ENCODE measurements at regions not wholly inside any gene's neighbourhood (a gene's known extent, or its start where the extent isn't known, plus 50 kb on each side); places are given as distances from the start of the nearest gene placed in this dataset.
A peak's percentile ranks its signal among the peaks of the same experiment; 100 is the strongest.
"Not testable (repeated sequence)": the region's sequence is repeated elsewhere in the genome, so short reads cannot be mapped to it uniquely, and the experiment has no call there.

DNA sequence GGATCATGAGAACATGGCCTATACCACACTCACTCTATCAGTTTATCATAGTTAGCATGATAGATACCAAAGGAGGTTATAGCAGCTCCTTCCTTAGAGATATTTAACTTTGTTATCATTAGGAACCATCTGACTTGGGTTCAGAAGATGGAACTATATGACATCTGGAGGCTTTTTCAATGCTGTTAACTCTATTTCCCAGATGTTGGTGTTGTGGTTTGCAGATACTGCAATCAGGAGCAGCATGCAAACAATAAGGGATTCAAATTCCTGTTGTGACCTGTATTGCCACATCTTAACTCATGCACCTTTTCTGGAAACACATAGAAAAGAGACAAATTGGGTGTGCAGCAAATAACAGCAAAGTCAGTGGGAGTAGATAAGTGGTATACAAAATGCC is 201.7 kb downstream of the NNT start:
- no peak for DNase-seq

DNA sequence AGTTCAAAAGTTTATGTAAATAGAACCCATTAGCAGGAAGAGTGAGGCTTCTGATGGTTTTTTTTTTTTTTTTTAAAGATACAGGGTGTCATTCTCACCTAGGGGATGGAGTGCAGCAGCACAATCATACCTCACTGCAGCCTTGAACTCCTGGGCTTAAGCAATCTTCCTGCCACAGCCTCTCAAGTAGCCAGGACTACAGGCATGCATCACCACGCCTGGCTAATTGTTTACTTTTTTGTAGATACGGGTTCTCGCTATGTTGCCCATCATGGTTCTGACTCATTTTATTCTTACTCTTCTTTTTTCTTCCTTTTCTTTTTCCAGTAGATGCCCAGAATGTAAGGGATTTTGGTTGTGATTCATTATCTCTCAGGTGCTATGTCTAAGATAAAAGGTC is 201.1 kb downstream of the NNT start:
- no peak for DNase-seq

DNA sequence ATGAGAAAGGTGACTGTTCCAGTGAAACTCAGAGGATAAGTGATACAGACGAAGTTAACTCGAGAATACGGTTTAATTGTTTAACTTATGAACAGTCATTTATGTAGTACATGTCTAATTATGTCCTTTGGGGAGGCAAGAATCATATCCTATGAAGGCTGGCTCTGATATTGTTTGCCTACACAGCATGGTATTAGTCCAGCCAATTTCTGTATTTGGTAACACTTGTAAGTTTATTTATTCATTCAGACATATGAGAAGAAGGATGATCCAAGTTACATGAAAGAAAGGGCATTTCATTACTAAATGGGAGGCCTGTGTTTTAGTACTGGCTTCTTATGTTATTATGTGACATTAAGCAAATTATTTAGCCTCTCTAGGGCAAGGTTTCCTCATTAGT is 199.7 kb downstream of the NNT start:
- DNase-seq = no peak

DNA sequence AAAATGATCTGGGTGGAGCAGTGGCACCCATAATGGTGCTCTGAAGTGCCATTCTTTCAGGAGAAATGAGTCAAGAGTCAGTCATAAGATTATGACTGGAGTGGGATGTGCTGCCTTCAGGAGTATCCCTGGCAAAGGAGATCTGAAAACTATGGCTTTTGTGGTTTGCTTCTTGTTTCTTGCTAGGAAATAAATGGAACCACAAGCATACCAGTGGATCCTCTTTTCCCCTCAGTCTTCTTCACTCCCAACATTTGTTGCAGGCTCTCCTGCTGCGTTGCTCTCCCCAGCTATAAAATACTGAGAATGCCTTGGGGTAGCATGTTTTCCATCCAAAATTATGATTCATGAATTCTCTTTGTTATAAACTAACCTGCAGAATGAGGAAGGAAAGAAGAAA is 199.1 kb downstream of the NNT start:
- no peak for DNase-seq

DNA sequence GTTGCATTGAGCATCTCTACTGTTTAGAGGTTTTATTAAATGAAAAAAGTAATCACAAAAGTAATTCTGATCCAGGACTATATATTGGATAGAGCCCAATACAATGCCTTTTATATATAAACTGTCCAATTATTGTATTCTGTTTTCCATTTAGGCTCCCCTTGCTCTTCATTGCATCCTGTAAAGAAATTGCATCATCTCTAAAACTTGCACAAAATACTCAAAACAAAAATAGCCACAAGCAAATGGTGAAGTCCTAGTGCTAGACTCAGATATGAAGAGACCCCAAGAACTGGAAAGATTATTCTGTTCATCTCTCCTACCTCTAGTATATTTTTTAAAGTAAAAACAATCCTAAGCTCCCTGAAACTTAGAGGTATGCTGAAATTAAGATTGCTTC is 195.8 kb downstream of the NNT start:
- DNase-seq = no peak

DNA sequence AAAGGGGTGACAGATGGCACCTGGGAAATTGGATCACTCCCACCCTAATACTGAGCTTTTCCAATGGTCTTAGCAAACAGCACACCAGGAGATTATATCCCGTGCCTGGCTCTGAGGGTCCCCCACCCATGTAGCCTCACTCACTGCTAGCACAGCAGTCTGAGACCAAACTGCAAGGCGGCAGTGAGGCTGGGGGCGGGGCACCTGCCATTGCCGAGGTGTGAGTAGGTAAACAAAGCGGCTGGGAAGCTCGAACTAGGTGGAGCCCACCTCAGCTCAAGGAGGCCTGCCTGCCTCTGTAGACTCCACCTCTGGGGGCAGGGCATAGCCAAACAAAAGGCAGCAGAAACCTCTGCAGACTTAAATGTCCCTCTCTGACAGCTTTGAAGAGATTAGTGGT is 188.9 kb downstream of the NNT start:
- DNase-seq = not testable (repeated sequence)

DNA sequence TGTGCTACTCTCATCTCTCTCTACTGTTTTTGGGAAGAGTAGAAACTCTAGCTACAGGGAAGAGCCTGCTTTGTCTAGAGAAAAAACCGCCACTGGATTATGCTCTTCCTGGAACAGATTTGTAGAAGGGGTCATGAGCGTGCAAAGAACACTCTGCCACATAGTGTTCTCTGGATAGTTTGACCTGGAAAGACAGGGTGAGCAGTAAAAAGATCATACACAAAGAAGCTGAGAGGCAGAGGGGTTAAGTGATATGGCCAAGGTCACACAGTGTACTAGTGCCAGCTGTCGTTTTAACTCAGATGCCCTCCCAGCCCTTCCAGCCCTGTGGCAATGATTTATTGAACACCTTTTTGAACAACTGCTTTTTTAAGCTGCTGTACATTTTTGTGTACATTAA is 182.2 kb downstream of the NNT start:
- no peak for DNase-seq

DNA sequence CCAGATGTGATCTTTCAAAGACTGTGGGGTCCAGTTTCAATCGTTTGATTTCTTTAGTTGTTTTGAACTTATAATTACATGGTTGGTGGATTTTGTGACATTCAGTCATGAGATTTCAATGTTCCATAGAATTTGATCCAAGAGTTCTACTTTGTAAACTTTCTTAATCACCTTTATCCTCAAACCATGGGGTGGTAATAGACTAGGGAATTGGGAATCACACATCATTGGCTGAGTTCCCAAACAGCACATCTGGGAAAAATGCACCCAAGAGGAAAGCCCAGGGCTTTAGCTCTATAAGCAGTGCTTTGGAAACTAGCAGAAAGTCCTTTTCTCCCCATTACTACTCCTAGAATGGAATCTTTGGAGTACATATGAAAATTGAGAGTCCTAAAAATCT is 177.6 kb downstream of the NNT start:
- DNase-seq = no peak

DNA sequence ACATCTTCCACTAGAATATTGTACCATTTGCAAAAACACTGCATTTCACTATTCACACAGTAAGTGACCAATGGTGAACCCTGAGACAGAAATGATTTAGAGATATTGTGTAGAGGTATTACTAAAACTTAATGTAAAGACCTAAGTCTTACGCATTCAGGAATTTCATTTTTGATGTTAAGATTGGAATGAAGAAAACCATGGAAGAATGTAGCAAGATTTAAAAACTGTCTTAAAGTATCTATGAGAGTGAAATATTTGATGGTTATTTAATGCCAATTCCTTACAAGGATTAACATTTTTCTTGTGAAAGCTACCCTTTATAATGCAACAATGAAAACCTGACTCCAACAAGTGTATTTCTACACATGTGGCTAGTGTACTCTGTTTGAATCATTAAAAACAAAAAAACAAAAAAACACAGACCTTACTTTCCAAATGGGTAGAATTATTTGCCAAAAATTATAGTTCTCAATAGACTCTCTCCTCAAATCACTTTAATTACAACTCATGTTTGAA is 172.0 kb downstream of the NNT start:
- no peak for DNase-seq

DNA sequence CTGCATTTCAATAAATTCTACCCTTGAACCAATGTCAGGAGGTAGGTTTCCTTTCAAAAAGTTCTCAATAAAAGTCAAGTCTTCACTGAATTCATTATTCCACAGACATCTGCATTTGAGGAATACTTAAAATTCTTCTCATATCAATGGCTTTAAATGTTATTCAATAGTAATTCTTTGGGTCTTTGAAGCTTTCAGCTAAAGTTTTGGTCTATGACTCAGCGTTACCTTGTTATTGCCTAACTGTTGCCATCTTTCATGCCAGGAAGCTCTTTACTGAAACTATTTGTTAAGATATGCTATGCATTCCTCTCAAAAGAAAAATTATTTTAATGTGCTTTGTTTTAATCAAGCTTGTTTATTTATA is 170.5 kb downstream of the NNT start:
- DNase-seq = peak; percentile 52

DNA sequence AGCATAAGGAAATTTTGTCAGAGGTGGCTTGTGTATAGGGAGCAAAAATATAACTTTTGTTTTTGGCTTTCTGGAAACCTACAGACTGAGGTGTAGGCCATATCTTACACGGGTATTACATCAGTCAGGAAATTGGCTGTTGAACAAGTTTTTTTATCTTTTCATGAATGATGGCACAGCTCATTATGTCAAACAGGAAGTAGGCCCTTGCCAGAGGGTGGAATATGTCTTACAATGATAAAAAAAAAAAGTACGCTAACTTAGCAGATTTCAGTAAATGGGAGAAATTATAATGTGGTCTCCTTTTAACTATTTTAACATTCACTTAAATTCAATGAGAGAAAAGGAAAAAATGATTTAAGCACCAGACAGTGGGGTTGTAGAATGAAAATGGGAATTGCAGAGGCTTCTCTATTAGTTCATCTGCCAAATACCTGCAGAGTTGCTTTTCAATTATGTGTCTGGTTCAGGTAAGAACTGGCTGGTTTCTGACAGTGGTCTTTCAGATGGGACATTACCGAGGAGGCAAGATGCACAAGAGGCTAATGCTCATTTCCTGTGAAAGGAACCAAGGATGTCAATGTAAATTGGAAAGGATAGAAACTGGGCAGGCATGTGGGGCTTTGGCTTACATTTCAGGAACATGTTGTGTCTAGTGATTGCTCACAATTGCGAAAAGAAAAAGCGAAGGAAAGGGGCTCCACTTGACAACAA is 169.9 kb downstream of the NNT start:
- peak; percentile 90 for DNase-seq

DNA sequence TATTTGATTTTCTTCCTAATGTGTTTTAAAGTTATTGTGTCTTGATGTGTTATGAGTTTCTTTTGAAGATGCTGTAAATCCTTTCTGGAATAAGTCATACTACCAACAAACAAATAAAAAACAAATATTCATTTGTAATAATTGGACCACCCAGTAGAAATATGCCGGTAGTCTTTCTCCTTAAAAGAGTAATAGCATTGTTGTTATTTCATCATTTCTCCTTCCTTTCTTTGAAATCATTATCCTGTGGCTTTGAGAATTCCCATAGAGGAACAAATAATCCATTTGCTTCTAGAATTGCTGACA is 169.4 kb downstream of the NNT start:
- DNase-seq = no peak

DNA sequence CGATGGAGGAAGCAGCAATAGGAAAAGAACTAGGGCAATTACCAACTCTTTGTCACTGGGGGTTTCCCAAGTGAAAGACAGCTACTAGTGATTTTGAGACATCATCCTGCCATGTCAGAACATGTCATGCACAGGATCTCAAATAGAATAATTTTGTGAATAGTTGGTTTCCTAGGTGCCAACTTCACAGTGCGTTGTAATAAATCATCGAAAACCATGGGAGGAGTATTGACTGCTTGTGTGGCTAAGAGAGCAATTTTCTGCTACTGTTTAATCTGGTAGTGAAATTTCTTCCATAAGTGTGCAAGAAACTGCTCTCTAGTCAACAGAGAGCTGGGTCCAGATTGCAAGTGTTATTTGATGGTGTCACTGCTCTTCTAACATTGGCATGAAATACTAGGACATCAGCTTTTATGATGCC is 168.6 kb downstream of the NNT start:
- DNase-seq = no peak

DNA sequence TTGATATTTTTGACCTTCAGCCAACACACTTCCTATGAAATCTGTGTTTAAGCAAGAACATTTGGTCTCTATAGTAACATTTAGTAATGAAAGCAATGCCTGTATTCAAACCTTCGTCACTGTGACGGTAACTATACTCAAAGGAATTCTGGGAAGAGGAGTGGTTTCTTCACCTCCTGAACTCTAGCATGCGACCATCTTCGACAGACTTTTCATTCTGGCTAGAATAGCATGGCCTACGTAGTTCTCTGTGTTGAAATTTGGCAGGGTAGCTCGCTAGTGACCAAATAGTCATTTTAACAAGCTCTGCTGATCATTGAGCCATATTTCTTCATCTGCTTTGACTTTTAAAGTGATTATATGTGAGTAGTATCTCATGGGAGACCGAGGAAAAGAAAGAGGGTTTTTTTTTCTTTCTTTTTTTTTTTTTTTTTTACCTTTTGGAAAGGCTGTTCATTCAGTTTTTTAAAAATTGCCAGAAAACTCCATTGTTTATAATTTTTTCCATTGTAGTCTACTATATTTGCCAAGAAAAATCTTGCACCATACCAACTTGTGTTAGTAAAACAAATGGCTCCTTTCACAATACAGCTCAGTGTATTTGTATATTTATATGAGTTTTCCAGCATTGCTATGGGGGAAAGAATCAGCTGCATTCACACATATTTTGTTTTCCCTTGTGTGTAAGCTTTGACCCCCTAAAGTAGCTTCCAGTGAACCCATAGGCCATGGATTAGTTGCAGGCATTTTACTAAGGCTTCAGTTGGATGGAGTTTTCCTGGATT is 166.8 kb downstream of the NNT start:
- DNase-seq = no peak

Measured in hematopoietic multipotent progenitor cell treated with erythropoietin and hydrocortisone succinate and interleukin-3 and kit ligand, for 4 days (in vitro differentiated cells).